Transverse colon (tissue), 4 donors: ENCODE measurements at regions not wholly inside any gene's neighbourhood (a gene's known extent, or its start where the extent isn't known, plus 50 kb on each side); places are given as distances from the start of the nearest gene placed in this dataset.

Experiments used
- EP300 ChIP-seq: sonication (generic); formaldehyde crosslinking; IDR thresholded peaks from one replicate; pipeline ENCODE4 v1.6.1; 2017; ENCODE audit warnings: antibody characterized with exemption, low read depth
- POLR2A ChIP-seq: fragments of 450-650 bp; IDR thresholded peaks from one replicate; pipeline ENCODE4 v1.6.1; 2016; ENCODE audit warnings: antibody characterized with exemption, mild to moderate bottlenecking, moderate library complexity
- POLR2AphosphoS5 ChIP-seq, 3 donors: sonication (generic); formaldehyde crosslinking; IDR thresholded peaks; one replicate each; pipeline ENCODE4 v1.6.1; 2016; ENCODE audit warnings: antibody characterized with exemption in 3 of 3
- TF ChIP-seq, protein P1 (sequence below), 5 experiments: fragments of 200-600 bp in 3 of 5; fragments of 450-650 bp in 2 of 5; sonication (generic) in 3 of 5; IDR thresholded peaks; 1 replicate in 2 of 5; 2 replicates in 3 of 5; pipeline ENCODE4 v1.5.1; 2016 to 2017; ENCODE audit warnings: antibody characterized with exemption in 5 of 5, inconsistent platforms in 3 of 5, mild to moderate bottlenecking in 2 of 5, moderate library complexity in 1 of 5

DNA sequence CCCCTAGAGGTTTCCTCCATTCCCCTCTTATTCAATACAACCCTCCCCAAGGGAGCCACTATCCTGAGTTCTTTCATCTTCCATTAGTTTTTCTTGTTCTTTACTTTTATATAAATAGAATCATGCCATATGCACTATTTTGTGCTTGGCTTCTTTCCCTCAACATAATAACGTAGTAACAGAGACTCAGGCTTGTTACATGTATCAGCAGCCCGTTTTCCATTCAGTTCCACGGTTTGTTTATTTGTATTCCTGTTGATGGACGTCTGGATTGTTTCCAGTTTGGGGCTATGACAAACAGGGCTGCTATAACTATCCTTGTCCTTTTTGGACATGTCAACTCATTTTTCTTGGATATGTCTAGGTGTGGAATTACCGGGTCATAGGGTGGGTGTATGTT lies 264.4 kb upstream of the MKI67 start:
- TF ChIP-seq, protein P1, sequence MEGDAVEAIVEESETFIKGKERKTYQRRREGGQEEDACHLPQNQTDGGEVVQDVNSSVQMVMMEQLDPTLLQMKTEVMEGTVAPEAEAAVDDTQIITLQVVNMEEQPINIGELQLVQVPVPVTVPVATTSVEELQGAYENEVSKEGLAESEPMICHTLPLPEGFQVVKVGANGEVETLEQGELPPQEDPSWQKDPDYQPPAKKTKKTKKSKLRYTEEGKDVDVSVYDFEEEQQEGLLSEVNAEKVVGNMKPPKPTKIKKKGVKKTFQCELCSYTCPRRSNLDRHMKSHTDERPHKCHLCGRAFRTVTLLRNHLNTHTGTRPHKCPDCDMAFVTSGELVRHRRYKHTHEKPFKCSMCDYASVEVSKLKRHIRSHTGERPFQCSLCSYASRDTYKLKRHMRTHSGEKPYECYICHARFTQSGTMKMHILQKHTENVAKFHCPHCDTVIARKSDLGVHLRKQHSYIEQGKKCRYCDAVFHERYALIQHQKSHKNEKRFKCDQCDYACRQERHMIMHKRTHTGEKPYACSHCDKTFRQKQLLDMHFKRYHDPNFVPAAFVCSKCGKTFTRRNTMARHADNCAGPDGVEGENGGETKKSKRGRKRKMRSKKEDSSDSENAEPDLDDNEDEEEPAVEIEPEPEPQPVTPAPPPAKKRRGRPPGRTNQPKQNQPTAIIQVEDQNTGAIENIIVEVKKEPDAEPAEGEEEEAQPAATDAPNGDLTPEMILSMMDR (IDR thresholded peaks at IDR 0.05) = no peak
- TF ChIP-seq POLR2A (no peak), POLR2AphosphoS5 (IDR thresholded peaks at IDR 0.05) (no peak), EP300 (no peak)
